ENCODE measurements at regions not wholly inside any gene's neighbourhood (a gene's known extent, or its start where the extent isn't known, plus 50 kb on each side); places are given as distances from the start of the nearest gene placed in this dataset.
"Not testable (repeated sequence)": the region's sequence is repeated elsewhere in the genome, so short reads cannot be mapped to it uniquely, and the experiment has no call there.

DNA sequence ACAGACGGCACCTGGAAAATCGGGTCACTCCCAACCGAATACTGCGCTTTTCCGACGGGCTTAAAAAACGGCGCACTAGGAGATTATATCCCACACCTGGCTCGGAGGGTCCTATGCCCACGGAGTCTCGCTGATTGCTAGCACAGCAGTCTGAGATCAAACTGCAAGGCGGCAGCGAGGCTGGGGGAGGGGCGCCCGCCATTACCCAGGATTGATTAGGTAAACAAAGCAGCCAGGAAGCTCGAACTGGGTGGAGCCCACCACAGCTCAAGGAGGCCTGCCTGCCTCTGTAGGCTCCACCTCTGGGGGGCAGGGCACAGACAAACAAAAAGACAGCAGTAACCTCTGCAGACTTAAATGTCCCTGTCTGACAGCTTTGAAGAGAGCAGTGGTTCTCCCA is 64.5 kb downstream of the SLC30A10 start:
- not testable (repeated sequence) for H3K4me3 ChIP-seq (ENCODE audit: low read depth, low read length)

DNA sequence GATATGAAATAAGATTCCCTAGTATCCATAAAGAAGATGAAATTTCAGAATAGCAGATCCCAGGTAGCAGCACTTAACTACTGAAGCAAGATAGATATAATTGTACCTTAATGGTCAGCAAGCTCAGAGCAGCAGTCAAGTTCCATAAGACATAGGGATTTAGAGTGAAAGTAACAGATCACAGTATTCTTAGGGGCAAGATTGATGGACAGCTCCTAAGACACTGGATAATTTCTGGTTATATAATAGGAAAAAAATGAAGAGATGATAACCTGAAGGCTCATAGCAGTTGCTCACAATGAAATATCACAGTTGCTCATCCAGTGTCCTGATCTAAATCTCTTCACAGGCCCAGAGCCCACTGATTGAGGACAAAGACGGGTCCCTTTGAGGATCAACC is 66.0 kb downstream of the SLC30A10 start:
- TF ChIP-seq, protein P1, sequence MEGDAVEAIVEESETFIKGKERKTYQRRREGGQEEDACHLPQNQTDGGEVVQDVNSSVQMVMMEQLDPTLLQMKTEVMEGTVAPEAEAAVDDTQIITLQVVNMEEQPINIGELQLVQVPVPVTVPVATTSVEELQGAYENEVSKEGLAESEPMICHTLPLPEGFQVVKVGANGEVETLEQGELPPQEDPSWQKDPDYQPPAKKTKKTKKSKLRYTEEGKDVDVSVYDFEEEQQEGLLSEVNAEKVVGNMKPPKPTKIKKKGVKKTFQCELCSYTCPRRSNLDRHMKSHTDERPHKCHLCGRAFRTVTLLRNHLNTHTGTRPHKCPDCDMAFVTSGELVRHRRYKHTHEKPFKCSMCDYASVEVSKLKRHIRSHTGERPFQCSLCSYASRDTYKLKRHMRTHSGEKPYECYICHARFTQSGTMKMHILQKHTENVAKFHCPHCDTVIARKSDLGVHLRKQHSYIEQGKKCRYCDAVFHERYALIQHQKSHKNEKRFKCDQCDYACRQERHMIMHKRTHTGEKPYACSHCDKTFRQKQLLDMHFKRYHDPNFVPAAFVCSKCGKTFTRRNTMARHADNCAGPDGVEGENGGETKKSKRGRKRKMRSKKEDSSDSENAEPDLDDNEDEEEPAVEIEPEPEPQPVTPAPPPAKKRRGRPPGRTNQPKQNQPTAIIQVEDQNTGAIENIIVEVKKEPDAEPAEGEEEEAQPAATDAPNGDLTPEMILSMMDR (IDR thresholded peaks at IDR 0.05; ENCODE audit: low read depth, low read length), result no peak
- no peak overlapping the region for H3K4me3 ChIP-seq (ENCODE audit: low read depth, low read length)

- no peak overlapping the region for H3K4me3 ChIP-seq (ENCODE audit: low read depth, low read length)
- TF ChIP-seq, protein P1 (IDR thresholded peaks at IDR 0.05; ENCODE audit: low read depth, low read length), result no peak
Measured at GRCh38 chr1:219858980-219859379, 69.4 kb downstream of the SLC30A10 start.

GRCh38 chr1:219847215-219847855 is 81.0 kb downstream of the SLC30A10 start:
- TF ChIP-seq, protein P1 (IDR thresholded peaks at IDR 0.05; ENCODE audit: low read depth, low read length), result no peak
- H3K4me3 ChIP-seq (ENCODE audit: low read depth, low read length), result no peak overlapping the region

GRCh38 chr1:219839595-219839994 is 88.8 kb downstream of the SLC30A10 start:
- not testable (repeated sequence) for H3K4me3 ChIP-seq (ENCODE audit: low read depth, low read length)

DNA sequence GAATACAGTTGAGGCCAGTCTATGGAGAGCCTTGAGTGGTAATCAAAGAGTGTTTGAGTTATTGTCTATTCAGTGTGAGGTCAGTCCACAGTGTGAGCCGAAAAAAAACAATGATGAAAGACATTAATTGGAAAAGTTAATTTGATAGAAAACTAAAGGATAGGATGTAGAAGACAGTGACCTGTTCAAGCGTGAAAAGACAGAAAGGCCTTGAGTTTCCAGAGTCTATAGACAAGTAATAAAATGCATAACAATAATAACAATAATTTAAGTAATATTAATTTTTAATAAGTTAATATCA is 90.4 kb downstream of the SLC30A10 start:
- TF ChIP-seq, protein P1 (IDR thresholded peaks at IDR 0.05; ENCODE audit: low read depth, low read length), result no peak
- H3K4me3 ChIP-seq (ENCODE audit: low read depth, low read length), result no peak overlapping the region

DNA sequence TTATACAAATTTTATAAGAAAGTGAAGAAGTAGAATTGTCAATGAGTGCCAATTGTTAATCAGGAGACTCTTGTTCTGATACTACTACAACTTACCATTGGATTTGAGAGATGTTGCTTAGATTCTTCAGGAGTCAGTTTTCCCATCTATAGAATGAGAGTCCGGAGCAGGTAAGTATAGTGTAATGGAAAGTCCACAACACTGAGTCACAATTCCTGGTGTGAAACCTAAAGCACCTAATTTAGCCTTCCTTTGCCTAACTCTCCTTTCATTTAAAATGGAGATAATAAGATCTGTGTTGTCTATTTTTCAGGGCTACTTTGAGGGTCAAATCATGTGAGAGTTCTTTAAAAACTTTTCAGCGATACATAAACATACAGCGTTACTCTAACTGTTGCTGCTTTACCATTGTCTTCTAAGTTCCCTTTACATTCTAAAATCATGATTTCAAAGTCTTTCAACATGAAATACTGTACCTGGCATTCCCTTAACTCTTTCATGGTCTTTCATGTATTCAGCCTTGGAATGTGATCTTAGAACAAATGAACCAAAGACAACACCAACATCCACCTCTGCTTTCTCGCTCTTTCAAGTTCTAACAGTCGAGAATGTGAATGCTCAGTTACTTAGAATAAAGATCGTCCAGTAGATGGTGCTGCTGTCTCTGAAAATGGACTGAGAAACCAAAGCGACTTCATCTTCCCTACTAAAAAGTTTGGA is 90.9 kb downstream of the SLC30A10 start:
- no peak overlapping the region for H3K4me3 ChIP-seq (ENCODE audit: low read depth, low read length)
- TF ChIP-seq, protein P1 (IDR thresholded peaks at IDR 0.05; ENCODE audit: low read depth, low read length), result no peak

- H3K4me3 ChIP-seq (ENCODE audit: low read depth, low read length), result no peak overlapping the region
Measured at GRCh38 chr1:219834314-219834917, 93.9 kb downstream of the SLC30A10 start.

More at GRCh38 chr1:219834314-219834917, 93.9 kb downstream of the SLC30A10 start:
- TF ChIP-seq, protein P1 (IDR thresholded peaks at IDR 0.05; ENCODE audit: low read depth, low read length), result no peak
